Ishikawa (cell line): ENCODE measurements at regions not wholly inside any gene's neighbourhood (a gene's known extent, or its start where the extent isn't known, plus 50 kb on each side); places are given as distances from the start of the nearest gene placed in this dataset.

Experiments used
- CEBPB ChIP-seq: IDR thresholded peaks from 2 replicates; pipeline ENCODE4 v1.6.1; 2012
- CREB1 ChIP-seq: IDR thresholded peaks from 2 replicates; pipeline ENCODE4 v1.6.1; 2012; ENCODE audit warnings: low read depth
- EGR1 ChIP-seq: IDR thresholded peaks from 2 replicates; pipeline ENCODE4 v1.6.1; 2012
- EP300 ChIP-seq: IDR thresholded peaks from 2 replicates; pipeline ENCODE4 v1.6.1; 2012; ENCODE audit warnings: borderline replicate concordance
- FOXM1 ChIP-seq: IDR thresholded peaks from 2 replicates; pipeline ENCODE4 v1.6.1; 2012; ENCODE audit warnings: low read depth, borderline replicate concordance
- NFIC ChIP-seq: IDR thresholded peaks from 2 replicates; pipeline ENCODE4 v1.6.1; 2012
- RAD21 ChIP-seq: IDR thresholded peaks from 2 replicates; pipeline ENCODE4 v1.6.1; 2012; ENCODE audit warnings: low read depth
- TAF1 ChIP-seq: IDR thresholded peaks from 2 replicates; pipeline ENCODE4 v1.6.1; 2012; ENCODE audit warnings: low read depth, mild to moderate bottlenecking
- YY1 ChIP-seq: IDR thresholded peaks from 2 replicates; pipeline ENCODE4 v1.6.1; 2012; ENCODE audit warnings: low read depth
- TF ChIP-seq, protein P1 (sequence below): IDR thresholded peaks from 2 replicates; pipeline ENCODE4 v1.6.1; 2012; ENCODE audit warnings: low read depth, mild to moderate bottlenecking
- TF ChIP-seq, protein P2 (sequence below): IDR thresholded peaks from 2 replicates; pipeline ENCODE4 v1.6.1; 2012

DNA sequence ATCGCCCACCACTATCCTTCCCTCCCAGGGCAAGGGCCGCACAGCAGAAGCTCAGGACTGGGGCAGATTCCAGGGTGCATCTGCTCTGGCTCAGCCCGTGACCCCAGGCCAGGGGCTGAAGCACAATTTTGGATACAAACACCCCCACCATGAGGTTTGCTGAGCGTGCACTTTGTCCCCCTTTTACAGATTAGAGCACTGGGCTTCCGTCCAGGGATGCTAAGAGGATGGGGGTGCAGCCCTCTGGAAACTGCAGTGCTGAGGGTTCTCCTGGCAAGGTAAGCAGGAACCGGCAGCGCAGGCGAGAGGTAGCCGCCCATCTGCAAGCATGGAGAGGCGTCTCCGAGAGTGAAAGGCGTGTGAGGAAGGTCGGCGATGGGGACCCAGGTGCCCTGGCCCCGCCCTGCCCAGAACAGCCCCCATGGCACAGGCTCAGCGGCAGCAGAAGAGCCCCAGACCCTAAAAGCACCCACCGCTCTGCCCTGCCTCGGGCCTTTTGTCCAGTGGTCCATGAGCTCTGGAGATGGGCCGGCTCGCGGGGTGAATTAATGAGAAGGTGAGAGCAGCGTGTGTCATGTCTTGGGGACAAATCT, 54.5 kb upstream of the OLFM1 start:
- TF ChIP-seq, protein P1, sequence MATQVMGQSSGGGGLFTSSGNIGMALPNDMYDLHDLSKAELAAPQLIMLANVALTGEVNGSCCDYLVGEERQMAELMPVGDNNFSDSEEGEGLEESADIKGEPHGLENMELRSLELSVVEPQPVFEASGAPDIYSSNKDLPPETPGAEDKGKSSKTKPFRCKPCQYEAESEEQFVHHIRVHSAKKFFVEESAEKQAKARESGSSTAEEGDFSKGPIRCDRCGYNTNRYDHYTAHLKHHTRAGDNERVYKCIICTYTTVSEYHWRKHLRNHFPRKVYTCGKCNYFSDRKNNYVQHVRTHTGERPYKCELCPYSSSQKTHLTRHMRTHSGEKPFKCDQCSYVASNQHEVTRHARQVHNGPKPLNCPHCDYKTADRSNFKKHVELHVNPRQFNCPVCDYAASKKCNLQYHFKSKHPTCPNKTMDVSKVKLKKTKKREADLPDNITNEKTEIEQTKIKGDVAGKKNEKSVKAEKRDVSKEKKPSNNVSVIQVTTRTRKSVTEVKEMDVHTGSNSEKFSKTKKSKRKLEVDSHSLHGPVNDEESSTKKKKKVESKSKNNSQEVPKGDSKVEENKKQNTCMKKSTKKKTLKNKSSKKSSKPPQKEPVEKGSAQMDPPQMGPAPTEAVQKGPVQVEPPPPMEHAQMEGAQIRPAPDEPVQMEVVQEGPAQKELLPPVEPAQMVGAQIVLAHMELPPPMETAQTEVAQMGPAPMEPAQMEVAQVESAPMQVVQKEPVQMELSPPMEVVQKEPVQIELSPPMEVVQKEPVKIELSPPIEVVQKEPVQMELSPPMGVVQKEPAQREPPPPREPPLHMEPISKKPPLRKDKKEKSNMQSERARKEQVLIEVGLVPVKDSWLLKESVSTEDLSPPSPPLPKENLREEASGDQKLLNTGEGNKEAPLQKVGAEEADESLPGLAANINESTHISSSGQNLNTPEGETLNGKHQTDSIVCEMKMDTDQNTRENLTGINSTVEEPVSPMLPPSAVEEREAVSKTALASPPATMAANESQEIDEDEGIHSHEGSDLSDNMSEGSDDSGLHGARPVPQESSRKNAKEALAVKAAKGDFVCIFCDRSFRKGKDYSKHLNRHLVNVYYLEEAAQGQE = no peak
- TF ChIP-seq TAF1 (no peak), YY1 (no peak), RAD21 (no peak), EP300 (no peak), CEBPB (no peak), CREB1 (no peak), EGR1 (no peak), NFIC (no peak), FOXM1 (no peak)
- TF ChIP-seq, protein P2, sequence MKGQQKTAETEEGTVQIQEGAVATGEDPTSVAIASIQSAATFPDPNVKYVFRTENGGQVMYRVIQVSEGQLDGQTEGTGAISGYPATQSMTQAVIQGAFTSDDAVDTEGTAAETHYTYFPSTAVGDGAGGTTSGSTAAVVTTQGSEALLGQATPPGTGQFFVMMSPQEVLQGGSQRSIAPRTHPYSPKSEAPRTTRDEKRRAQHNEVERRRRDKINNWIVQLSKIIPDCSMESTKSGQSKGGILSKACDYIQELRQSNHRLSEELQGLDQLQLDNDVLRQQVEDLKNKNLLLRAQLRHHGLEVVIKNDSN = no peak
